Mammary epithelial cell (primary cell): ENCODE measurements at regions not wholly inside any gene's neighbourhood (a gene's known extent, or its start where the extent isn't known, plus 50 kb on each side); places are given as distances from the start of the nearest gene placed in this dataset.

Experiments
- EZH2 ChIP-seq: IDR thresholded peaks from 2 replicates; pipeline ENCODE4 v1.6.1; 2012; ENCODE audit warnings: low read length, inconsistent platforms, borderline replicate concordance
- TF ChIP-seq, protein P1 (sequence below), 2 donors: IDR thresholded peaks in 1 of 2; conservative IDR thresholded peaks in 1 of 2; 2 replicates each; pipeline ENCODE4 v1.5.1; 2011 to 2012; ENCODE audit warnings: inconsistent platforms in 2 of 2, low read length in 2 of 2, mild to moderate bottlenecking in 2 of 2, control low read depth in 1 of 2, low read depth in 1 of 2; ENCODE audit not compliant: insufficient read depth in 1 of 2; ENCODE audit errors: extremely low read depth in 1 of 2

DNA sequence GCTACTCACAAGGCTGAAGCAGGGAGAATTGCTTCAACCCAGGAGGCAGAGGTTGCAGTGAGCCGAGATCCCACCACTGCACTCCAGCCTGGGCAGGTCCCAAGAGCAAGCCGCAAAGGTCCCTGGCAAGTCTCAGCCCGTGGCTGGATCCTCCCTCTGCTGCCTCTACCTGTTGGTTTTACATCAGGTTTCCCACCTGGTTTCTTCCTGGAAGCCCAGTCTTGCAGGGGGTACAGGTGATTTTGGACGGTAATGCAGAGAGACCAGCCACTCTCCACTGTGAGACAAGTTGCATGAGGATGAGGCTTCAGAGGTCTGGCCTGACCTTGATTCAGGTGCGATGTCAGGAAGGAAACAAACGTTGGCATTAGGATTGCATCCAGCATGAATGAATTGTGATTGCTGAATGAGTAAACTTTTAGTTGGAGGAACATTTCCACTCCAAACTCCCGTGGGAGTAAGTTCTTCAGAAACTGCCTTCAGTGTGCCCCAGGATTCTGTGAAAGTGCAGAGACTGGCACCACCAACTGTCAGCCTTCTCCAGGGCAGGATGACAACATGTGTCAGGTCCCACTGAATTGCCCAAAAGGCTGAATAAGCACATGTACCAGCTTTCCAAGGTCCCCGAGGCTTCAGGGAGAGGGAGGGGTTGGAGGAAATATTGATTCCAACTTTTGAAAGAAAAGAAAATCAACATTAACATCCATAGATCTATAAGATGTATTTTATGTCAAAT is 189.4 kb downstream of the TJP1 start:
- TF ChIP-seq, protein P1, sequence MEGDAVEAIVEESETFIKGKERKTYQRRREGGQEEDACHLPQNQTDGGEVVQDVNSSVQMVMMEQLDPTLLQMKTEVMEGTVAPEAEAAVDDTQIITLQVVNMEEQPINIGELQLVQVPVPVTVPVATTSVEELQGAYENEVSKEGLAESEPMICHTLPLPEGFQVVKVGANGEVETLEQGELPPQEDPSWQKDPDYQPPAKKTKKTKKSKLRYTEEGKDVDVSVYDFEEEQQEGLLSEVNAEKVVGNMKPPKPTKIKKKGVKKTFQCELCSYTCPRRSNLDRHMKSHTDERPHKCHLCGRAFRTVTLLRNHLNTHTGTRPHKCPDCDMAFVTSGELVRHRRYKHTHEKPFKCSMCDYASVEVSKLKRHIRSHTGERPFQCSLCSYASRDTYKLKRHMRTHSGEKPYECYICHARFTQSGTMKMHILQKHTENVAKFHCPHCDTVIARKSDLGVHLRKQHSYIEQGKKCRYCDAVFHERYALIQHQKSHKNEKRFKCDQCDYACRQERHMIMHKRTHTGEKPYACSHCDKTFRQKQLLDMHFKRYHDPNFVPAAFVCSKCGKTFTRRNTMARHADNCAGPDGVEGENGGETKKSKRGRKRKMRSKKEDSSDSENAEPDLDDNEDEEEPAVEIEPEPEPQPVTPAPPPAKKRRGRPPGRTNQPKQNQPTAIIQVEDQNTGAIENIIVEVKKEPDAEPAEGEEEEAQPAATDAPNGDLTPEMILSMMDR (conservative IDR thresholded peaks at IDR 0.05 in 1 of 2, IDR thresholded peaks at IDR 0.05 in 1 of 2; ENCODE audit: extremely low read depth in 1 of 2, insufficient read depth in 1 of 2, low read depth in 1 of 2, low read length in 2 of 2) = no peak
- TF ChIP-seq EZH2 = no peak
